ENCODE measurements at regions not wholly inside any gene's neighbourhood (a gene's known extent, or its start where the extent isn't known, plus 50 kb on each side); places are given as distances from the start of the nearest gene placed in this dataset.

- TF ChIP-seq CTCF (IDR thresholded peaks at IDR 0.05), result no peak
- no peak for TF ChIP-seq ZFX (IDR thresholded peaks at IDR 0.05; ENCODE audit: borderline replicate concordance)
- H3K27ac ChIP-seq, result no peak overlapping the region
Measured at GRCh38 chr14:62445570-62445969, 599.7 kb downstream of the KCNH5 start.

- no peak overlapping the region for H3K27ac ChIP-seq
- TF ChIP-seq ZFX (IDR thresholded peaks at IDR 0.05; ENCODE audit: borderline replicate concordance), result no peak
- no peak for TF ChIP-seq CTCF (IDR thresholded peaks at IDR 0.05)
Measured at GRCh38 chr14:62451221-62451620, 594.0 kb downstream of the KCNH5 start.

- H3K27ac ChIP-seq, result no peak overlapping the region
- TF ChIP-seq CTCF (IDR thresholded peaks at IDR 0.05) (no peak), ZFX (IDR thresholded peaks at IDR 0.05; ENCODE audit: borderline replicate concordance) (no peak)
Measured at GRCh38 chr14:62453226-62453625, 592.0 kb downstream of the KCNH5 start.

GRCh38 chr14:62455446-62455845 is 589.8 kb downstream of the KCNH5 start:
- TF ChIP-seq CTCF (IDR thresholded peaks at IDR 0.05), result no peak
- TF ChIP-seq ZFX (IDR thresholded peaks at IDR 0.05; ENCODE audit: borderline replicate concordance), result no peak
- H3K27ac ChIP-seq, result no peak overlapping the region

GRCh38 chr14:62462988-62463387 is 582.3 kb downstream of the KCNH5 start:
- TF ChIP-seq ZFX (IDR thresholded peaks at IDR 0.05; ENCODE audit: borderline replicate concordance) (no peak), CTCF (IDR thresholded peaks at IDR 0.05) (no peak)
- H3K27ac ChIP-seq, result no peak overlapping the region

GRCh38 chr14:62468946-62469345 is 576.3 kb downstream of the KCNH5 start:
- no peak for TF ChIP-seq ZFX (IDR thresholded peaks at IDR 0.05; ENCODE audit: borderline replicate concordance)
- H3K27ac ChIP-seq, result no peak overlapping the region

GRCh38 chr14:62470935-62471334 is 574.3 kb downstream of the KCNH5 start:
- TF ChIP-seq ZFX (IDR thresholded peaks at IDR 0.05; ENCODE audit: borderline replicate concordance) (no peak), CTCF (IDR thresholded peaks at IDR 0.05) (no peak)

GRCh38 chr14:62491146-62491545 is 554.1 kb downstream of the KCNH5 start:
- H3K27ac ChIP-seq, result no peak overlapping the region
- TF ChIP-seq ZFX (IDR thresholded peaks at IDR 0.05; ENCODE audit: borderline replicate concordance) (no peak), CTCF (IDR thresholded peaks at IDR 0.05) (no peak)

More at GRCh38 chr14:62470935-62471334, 574.3 kb downstream of the KCNH5 start:
- H3K27ac ChIP-seq, result no peak overlapping the region

Measured in 22Rv1 (cell line).